ENCODE measurements at regions not wholly inside any gene's neighbourhood (a gene's known extent, or its start where the extent isn't known, plus 50 kb on each side); places are given as distances from the start of the nearest gene placed in this dataset.

- Mint-ChIP-seq H3K9me3 (peaks cover 21% of the 10 kb centered on the region), H3K27me3 (no peaks in the 10 kb centered on the region), H3K4me1 (no peaks in the 10 kb centered on the region), H3K27ac (no peak overlapping the region), H3K4me3 (no peak overlapping the region), H3K36me3 (peaks cover 2% of the 10 kb centered on the region)
Measured at GRCh38 chr4:31338000-31338399, 617.8 kb downstream of the PCDH7 start.

- peaks cover 2% of the 10 kb centered on the region for H3K36me3 Mint-ChIP-seq
- no peak overlapping the region for H3K4me3 Mint-ChIP-seq
- H3K27me3 Mint-ChIP-seq, result no peaks in the 10 kb centered on the region
- H3K9me3 Mint-ChIP-seq, result peaks cover 28% of the 10 kb centered on the region
- H3K4me1 Mint-ChIP-seq, result no peaks in the 10 kb centered on the region
- no peak overlapping the region for H3K27ac Mint-ChIP-seq
Measured at GRCh38 chr4:31341601-31342359, 621.6 kb downstream of the PCDH7 start.

GRCh38 chr4:31343061-31343460 is 622.9 kb downstream of the PCDH7 start:
- no peaks in the 10 kb centered on the region for H3K27me3 Mint-ChIP-seq
- H3K36me3 Mint-ChIP-seq, result peaks cover 2% of the 10 kb centered on the region
- no peak overlapping the region for H3K4me3 Mint-ChIP-seq
- H3K4me1 Mint-ChIP-seq, result no peaks in the 10 kb centered on the region
- no peak overlapping the region for H3K27ac Mint-ChIP-seq
- H3K9me3 Mint-ChIP-seq, result peaks cover 28% of the 10 kb centered on the region

- Mint-ChIP-seq H3K27ac (no peak overlapping the region), H3K9me3 (peaks cover 17% of the 10 kb centered on the region), H3K4me1 (no peaks in the 10 kb centered on the region)
Measured at GRCh38 chr4:31349907-31350306, 629.7 kb downstream of the PCDH7 start.

GRCh38 chr4:31351695-31352094 is 631.5 kb downstream of the PCDH7 start:
- no peaks in the 10 kb centered on the region for H3K4me1 Mint-ChIP-seq
- H3K4me3 Mint-ChIP-seq, result no peak overlapping the region
- H3K27me3 Mint-ChIP-seq, result no peaks in the 10 kb centered on the region
- H3K27ac Mint-ChIP-seq, result no peak overlapping the region
- H3K9me3 Mint-ChIP-seq, result peaks cover 10% of the 10 kb centered on the region
- H3K36me3 Mint-ChIP-seq, result no peaks in the 10 kb centered on the region

More at GRCh38 chr4:31349907-31350306, 629.7 kb downstream of the PCDH7 start:
- Mint-ChIP-seq H3K27me3 (no peaks in the 10 kb centered on the region), H3K4me3 (no peak overlapping the region), H3K36me3 (no peaks in the 10 kb centered on the region)

- Mint-ChIP-seq H3K9me3 (peaks cover 5% of the 10 kb centered on the region), H3K4me3 (no peak overlapping the region), H3K27ac (no peak overlapping the region)
Measured at GRCh38 chr4:31356839-31357238, 636.7 kb downstream of the PCDH7 start.

GRCh38 chr4:31360786-31361185 is 640.6 kb downstream of the PCDH7 start:
- Mint-ChIP-seq H3K36me3 (no peaks in the 10 kb centered on the region), H3K4me3 (no peak overlapping the region), H3K4me1 (no peaks in the 10 kb centered on the region), H3K9me3 (no peaks in the 10 kb centered on the region), H3K27me3 (no peaks in the 10 kb centered on the region), H3K27ac (no peak overlapping the region)

More at GRCh38 chr4:31356839-31357238, 636.7 kb downstream of the PCDH7 start:
- Mint-ChIP-seq H3K27me3 (no peaks in the 10 kb centered on the region), H3K4me1 (no peaks in the 10 kb centered on the region), H3K36me3 (no peaks in the 10 kb centered on the region)

GRCh38 chr4:31362756-31363155 is 642.6 kb downstream of the PCDH7 start:
- Mint-ChIP-seq H3K4me3 (no peak overlapping the region), H3K36me3 (no peaks in the 10 kb centered on the region), H3K27me3 (no peaks in the 10 kb centered on the region)

GRCh38 chr4:31365006-31365690 is 645.0 kb downstream of the PCDH7 start:
- Mint-ChIP-seq H3K27me3 (no peaks in the 10 kb centered on the region), H3K27ac (no peak overlapping the region), H3K4me3 (no peak overlapping the region), H3K36me3 (no peaks in the 10 kb centered on the region), H3K9me3 (no peaks in the 10 kb centered on the region), H3K4me1 (no peaks in the 10 kb centered on the region)

More at GRCh38 chr4:31362756-31363155, 642.6 kb downstream of the PCDH7 start:
- H3K4me1 Mint-ChIP-seq, result no peaks in the 10 kb centered on the region
- H3K9me3 Mint-ChIP-seq, result no peaks in the 10 kb centered on the region
- H3K27ac Mint-ChIP-seq, result no peak overlapping the region

- H3K27me3 Mint-ChIP-seq, result no peaks in the 10 kb centered on the region
- no peak overlapping the region for H3K27ac Mint-ChIP-seq
- H3K36me3 Mint-ChIP-seq, result no peaks in the 10 kb centered on the region
- H3K9me3 Mint-ChIP-seq, result no peaks in the 10 kb centered on the region
- no peak overlapping the region for H3K4me3 Mint-ChIP-seq
- H3K4me1 Mint-ChIP-seq, result no peaks in the 10 kb centered on the region
Measured at GRCh38 chr4:31366041-31366440, 645.9 kb downstream of the PCDH7 start.

GRCh38 chr4:31370866-31371465 is 650.8 kb downstream of the PCDH7 start:
- H3K4me3 Mint-ChIP-seq, result no peak overlapping the region
- no peaks in the 10 kb centered on the region for H3K9me3 Mint-ChIP-seq
- H3K27me3 Mint-ChIP-seq, result no peaks in the 10 kb centered on the region
- H3K27ac Mint-ChIP-seq, result no peak overlapping the region
- H3K36me3 Mint-ChIP-seq, result no peaks in the 10 kb centered on the region
- no peaks in the 10 kb centered on the region for H3K4me1 Mint-ChIP-seq

- H3K27me3 Mint-ChIP-seq, result no peaks in the 10 kb centered on the region
- no peak overlapping the region for H3K27ac Mint-ChIP-seq
- H3K9me3 Mint-ChIP-seq, result no peaks in the 10 kb centered on the region
- no peaks in the 10 kb centered on the region for H3K36me3 Mint-ChIP-seq
- H3K4me3 Mint-ChIP-seq, result no peak overlapping the region
- H3K4me1 Mint-ChIP-seq, result no peaks in the 10 kb centered on the region
Measured at GRCh38 chr4:31374256-31374960, 654.2 kb downstream of the PCDH7 start.

- H3K9me3 Mint-ChIP-seq, result no peaks in the 10 kb centered on the region
- no peaks in the 10 kb centered on the region for H3K27me3 Mint-ChIP-seq
- no peaks in the 10 kb centered on the region for H3K36me3 Mint-ChIP-seq
- no peak overlapping the region for H3K4me3 Mint-ChIP-seq
- H3K27ac Mint-ChIP-seq, result no peak overlapping the region
- no peaks in the 10 kb centered on the region for H3K4me1 Mint-ChIP-seq
Measured at GRCh38 chr4:31375936-31376335, 655.8 kb downstream of the PCDH7 start.

- Mint-ChIP-seq H3K4me1 (no peaks in the 10 kb centered on the region), H3K27ac (no peak overlapping the region), H3K4me3 (no peak overlapping the region), H3K36me3 (no peaks in the 10 kb centered on the region), H3K9me3 (no peaks in the 10 kb centered on the region), H3K27me3 (no peaks in the 10 kb centered on the region)
Measured at GRCh38 chr4:31379364-31379763, 659.2 kb downstream of the PCDH7 start.

GRCh38 chr4:31383767-31384166 is 663.6 kb downstream of the PCDH7 start:
- Mint-ChIP-seq H3K4me3 (no peak overlapping the region), H3K4me1 (no peaks in the 10 kb centered on the region), H3K27ac (no peak overlapping the region), H3K36me3 (no peaks in the 10 kb centered on the region), H3K27me3 (no peaks in the 10 kb centered on the region), H3K9me3 (peaks cover 1% of the 10 kb centered on the region)

Measured in activated naive CD4-positive, alpha-beta T cell treated with anti-CD3 and anti-CD28 coated beads, Interleukin-2, amount 50 U/mL, for 24 hours (primary cell).